ENCODE measurements at regions not wholly inside any gene's neighbourhood (a gene's known extent, or its start where the extent isn't known, plus 50 kb on each side); places are given as distances from the start of the nearest gene placed in this dataset.

GRCh38 chr5:57327561-57328367, 153.9 kb downstream of the GPBP1 start (continued):
- TF ChIP-seq ARID4B (CRISPR knock-in tag; IDR thresholded peaks at IDR 0.05; ENCODE audit: borderline replicate concordance) (no peak), IRF1 (CRISPR knock-in tag; IDR thresholded peaks at IDR 0.05) (no peak), MXD4 (CRISPR knock-in tag; IDR thresholded peaks at IDR 0.05; ENCODE audit: borderline replicate concordance) (no peak), NFATC4 (CRISPR knock-in tag; IDR thresholded peaks at IDR 0.05) (no peak), FOXP1 (CRISPR knock-in tag; IDR thresholded peaks at IDR 0.05; ENCODE audit: borderline replicate concordance) (no peak), SOX15 (CRISPR knock-in tag; IDR thresholded peaks at IDR 0.05) (no peak), ATF3 (CRISPR knock-in tag; conservative IDR thresholded peaks at IDR 0.05) (no peak), MYBL2 (CRISPR knock-in tag; IDR thresholded peaks at IDR 0.05) (no peak)

GRCh38 chr5:57325678-57326397, 152.0 kb downstream of the GPBP1 start:
- Mint-ChIP-seq H3K36me3 (no peaks in the 10 kb centered on the region), H3K4me3 (no peak overlapping the region), H3K27me3 (ENCODE audit: low read depth) (no peaks in the 10 kb centered on the region; the same call in 1 of the 2 replicates), H3K4me1 (0 out of 2 replicates have a peak, but pooled peaks cover 8% of the 10 kb centered on the region), H3K27ac (no peak overlapping the region), H3K9me3 (peaks cover 9% of the 10 kb centered on the region)
- DNase-seq (ENCODE audit: low spot score) (no peak), ATAC-seq (no peak)
- ChIA-PET CTCF (no interaction called here), POLR2A (no interaction called here)
- TF ChIP-seq USF1 (CRISPR knock-in tag; IDR thresholded peaks at IDR 0.05) (no peak), ZNF232 (CRISPR knock-in tag; IDR thresholded peaks at IDR 0.05) (no peak), RELA (CRISPR knock-in tag; IDR thresholded peaks at IDR 0.05; ENCODE audit: borderline replicate concordance) (no peak), ZNF317 (CRISPR knock-in tag; IDR thresholded peaks at IDR 0.05; ENCODE audit: borderline replicate concordance, low read depth) (no peak), TEAD4 (CRISPR knock-in tag; IDR thresholded peaks at IDR 0.05) (no peak)

GRCh38 chr5:57324861-57325260, 151.0 kb downstream of the GPBP1 start:
- Mint-ChIP-seq H3K4me3 (no peak overlapping the region), H3K36me3 (no peaks in the 10 kb centered on the region), H3K9me3 (peaks cover 4% of the 10 kb centered on the region), H3K27me3 (ENCODE audit: low read depth) (no peaks in the 10 kb centered on the region; the same call in 1 of the 2 replicates), H3K27ac (no peak overlapping the region), H3K4me1 (0 out of 2 replicates have a peak, but pooled peaks cover 8% of the 10 kb centered on the region)
- ATAC-seq (no peak), DNase-seq (ENCODE audit: low spot score) (no peak)
- POLR2A ChIA-PET, result no interaction called here
- no peak for TF ChIP-seq SOX15 (CRISPR knock-in tag; IDR thresholded peaks at IDR 0.05)
- TF ChIP-seq E2F5 (CRISPR knock-in tag; IDR thresholded peaks at IDR 0.05), result no peak
- TF ChIP-seq NR2C2 (CRISPR knock-in tag; IDR thresholded peaks at IDR 0.05), result no peak
- TF ChIP-seq E2F1 (CRISPR knock-in tag; IDR thresholded peaks at IDR 0.05), result no peak
- no peak for TF ChIP-seq PREB (CRISPR knock-in tag; IDR thresholded peaks at IDR 0.05; ENCODE audit: borderline replicate concordance)
- no peak for TF ChIP-seq ERG (CRISPR knock-in tag; IDR thresholded peaks at IDR 0.05)
- CTCF ChIA-PET, result interaction anchor here (1.5 to 1.7 kb wide), 2 partner anchors 14 to 27 kb away, joined by 5 to 8 read pairs; no protein-coding TSS in a partner anchor

Data from WTC11 (cell line).